ENCODE measurements at regions not wholly inside any gene's neighbourhood (a gene's known extent, or its start where the extent isn't known, plus 50 kb on each side); places are given as distances from the start of the nearest gene placed in this dataset.
"Not testable (repeated sequence)": the region's sequence is repeated elsewhere in the genome, so short reads cannot be mapped to it uniquely, and the experiment has no call there.

GRCh38 chr1:4176841-4177240, 276.8 kb upstream of the C1orf174 start:
- DNase-seq (no peak), ATAC-seq (replicated peaks) (no peak)
- Mint-ChIP-seq H3K4me3 (no peak overlapping the region), H3K9me3 (no peaks in the 10 kb centered on the region), H3K36me3 (ENCODE audit: insufficient read depth) (no peaks in the 10 kb centered on the region), H3K4me1 (ENCODE audit: low read depth in 2 of 2) (peaks cover 0 to 2% of the 10 kb centered on the region in 2 donors), H3K27ac (no peak overlapping the region), H3K27me3 (peaks cover 21 to 51% of the 10 kb centered on the region in 2 donors)

GRCh38 chr1:4177425-4178150, 277.5 kb upstream of the C1orf174 start:
- H3K4me1 Mint-ChIP-seq (ENCODE audit: low read depth in 2 of 2): no peaks in the 10 kb centered on the region
- H3K4me3 Mint-ChIP-seq: no peak overlapping the region
- no peak overlapping the region for H3K27ac Mint-ChIP-seq
- H3K36me3 Mint-ChIP-seq (ENCODE audit: insufficient read depth): no peaks in the 10 kb centered on the region
- no peak for ATAC-seq (replicated peaks)
- no peaks in the 10 kb centered on the region for H3K9me3 Mint-ChIP-seq
- H3K27me3 Mint-ChIP-seq: peaks cover 15 to 43% of the 10 kb centered on the region in 2 donors
- DNase-seq: no peak

- no peak for ATAC-seq (replicated peaks)
- Mint-ChIP-seq H3K9me3 (no peaks in the 10 kb centered on the region), H3K27me3 (peaks cover 9 to 33% of the 10 kb centered on the region in 2 donors), H3K27ac (no peak overlapping the region), H3K36me3 (ENCODE audit: insufficient read depth) (no peaks in the 10 kb centered on the region), H3K4me3 (no peak overlapping the region), H3K4me1 (ENCODE audit: low read depth in 2 of 2) (no peaks in the 10 kb centered on the region)
- no peak for DNase-seq
Measured at GRCh38 chr1:4178501-4179113, 278.5 kb upstream of the C1orf174 start.

GRCh38 chr1:4179914-4180735, 280.1 kb upstream of the C1orf174 start:
- DNase-seq (no peak), ATAC-seq (replicated peaks) (no peak)
- H3K9me3 Mint-ChIP-seq: no peaks in the 10 kb centered on the region
- H3K4me1 Mint-ChIP-seq (ENCODE audit: low read depth in 2 of 2): no peaks in the 10 kb centered on the region
- no peak overlapping the region for H3K27ac Mint-ChIP-seq
- H3K27me3 Mint-ChIP-seq: peaks cover 0 to 19% of the 10 kb centered on the region in 2 donors
- H3K36me3 Mint-ChIP-seq (ENCODE audit: insufficient read depth): no peaks in the 10 kb centered on the region
- H3K4me3 Mint-ChIP-seq: no peak overlapping the region

GRCh38 chr1:4186486-4186885, 286.4 kb upstream of the C1orf174 start:
- H3K27me3 Mint-ChIP-seq; ATAC-seq (replicated peaks); H3K36me3 Mint-ChIP-seq (ENCODE audit: insufficient read depth); H3K4me1 Mint-ChIP-seq (ENCODE audit: low read depth in 2 of 2); H3K4me3 Mint-ChIP-seq; H3K9me3 Mint-ChIP-seq; H3K27ac Mint-ChIP-seq; DNase-seq: not testable (repeated sequence)

GRCh38 chr1:4203501-4203900, 303.4 kb upstream of the C1orf174 start:
- no peak overlapping the region for H3K27ac Mint-ChIP-seq
- H3K4me3 Mint-ChIP-seq: no peak overlapping the region
- ATAC-seq (replicated peaks) (no peak), DNase-seq (no peak)
- H3K9me3 Mint-ChIP-seq: peaks cover 7 to 15% of the 10 kb centered on the region in 2 donors
- H3K4me1 Mint-ChIP-seq (ENCODE audit: low read depth in 2 of 2): no peaks in the 10 kb centered on the region
- H3K36me3 Mint-ChIP-seq (ENCODE audit: insufficient read depth): no peaks in the 10 kb centered on the region
- peaks cover 17 to 40% of the 10 kb centered on the region in 2 donors for H3K27me3 Mint-ChIP-seq

- Mint-ChIP-seq H3K27me3 (peaks cover 14 to 38% of the 10 kb centered on the region in 2 donors), H3K36me3 (ENCODE audit: insufficient read depth) (no peaks in the 10 kb centered on the region), H3K4me1 (ENCODE audit: low read depth in 2 of 2) (no peaks in the 10 kb centered on the region), H3K4me3 (no peak overlapping the region), H3K9me3 (peaks cover 7 to 21% of the 10 kb centered on the region in 2 donors), H3K27ac (no peak overlapping the region)
- DNase-seq: no peak
- no peak for ATAC-seq (replicated peaks)
Measured at GRCh38 chr1:4207183-4207582, 307.1 kb upstream of the C1orf174 start.

- Mint-ChIP-seq H3K27me3 (peaks cover 14 to 38% of the 10 kb centered on the region in 2 donors), H3K4me3 (no peak overlapping the region), H3K27ac (no peak overlapping the region), H3K36me3 (ENCODE audit: insufficient read depth) (no peaks in the 10 kb centered on the region), H3K4me1 (ENCODE audit: low read depth in 2 of 2) (no peaks in the 10 kb centered on the region), H3K9me3 (peaks cover 7 to 21% of the 10 kb centered on the region in 2 donors)
- ATAC-seq (replicated peaks) (no peak), DNase-seq (no peak)
Measured at GRCh38 chr1:4207842-4208692, 308.0 kb upstream of the C1orf174 start.

- H3K4me1 Mint-ChIP-seq (ENCODE audit: low read depth in 2 of 2): no peaks in the 10 kb centered on the region
- peak overlapping the region in 1 of 2 donors; percentile 8 for H3K27ac Mint-ChIP-seq
- H3K27me3 Mint-ChIP-seq: peaks cover 15 to 44% of the 10 kb centered on the region in 2 donors
- H3K4me3 Mint-ChIP-seq: no peak overlapping the region
- no peaks in the 10 kb centered on the region for H3K36me3 Mint-ChIP-seq (ENCODE audit: insufficient read depth)
- DNase-seq (no peak), ATAC-seq (replicated peaks) (no peak)
- peaks cover 2 to 13% of the 10 kb centered on the region in 2 donors for H3K9me3 Mint-ChIP-seq
Measured at GRCh38 chr1:4210043-4210442, 310.0 kb upstream of the C1orf174 start.

- Mint-ChIP-seq H3K36me3 (ENCODE audit: insufficient read depth) (peaks cover 2% of the 10 kb centered on the region), H3K4me3 (no peak overlapping the region), H3K9me3 (peaks cover 0 to 5% of the 10 kb centered on the region in 2 donors), H3K27me3 (peaks cover 33 to 59% of the 10 kb centered on the region in 2 donors), H3K27ac (no peak overlapping the region), H3K4me1 (ENCODE audit: low read depth in 2 of 2) (no peaks in the 10 kb centered on the region)
- ATAC-seq (replicated peaks) (no peak), DNase-seq (no peak)
Measured at GRCh38 chr1:4212796-4213195, 312.7 kb upstream of the C1orf174 start.

- Mint-ChIP-seq H3K4me3 (no peak overlapping the region), H3K9me3 (peaks cover 0 to 5% of the 10 kb centered on the region in 2 donors), H3K4me1 (ENCODE audit: low read depth in 2 of 2) (no peaks in the 10 kb centered on the region), H3K27me3 (peaks cover 33 to 62% of the 10 kb centered on the region in 2 donors), H3K27ac (no peak overlapping the region), H3K36me3 (ENCODE audit: insufficient read depth) (peaks cover 2% of the 10 kb centered on the region)
- no peak for DNase-seq
- ATAC-seq (replicated peaks): no peak
Measured at GRCh38 chr1:4213366-4213973, 313.4 kb upstream of the C1orf174 start.

GRCh38 chr1:4214826-4215225, 314.8 kb upstream of the C1orf174 start:
- no peak for ATAC-seq (replicated peaks)
- peaks cover 25 to 56% of the 10 kb centered on the region in 2 donors for H3K27me3 Mint-ChIP-seq
- no peaks in the 10 kb centered on the region for H3K9me3 Mint-ChIP-seq

More at GRCh38 chr1:4214826-4215225, 314.8 kb upstream of the C1orf174 start:
- Mint-ChIP-seq H3K36me3 (ENCODE audit: insufficient read depth) (peaks cover 2% of the 10 kb centered on the region), H3K4me1 (ENCODE audit: low read depth in 2 of 2) (no peaks in the 10 kb centered on the region), H3K27ac (no peak overlapping the region), H3K4me3 (no peak overlapping the region)
- no peak for DNase-seq

Measured in effector memory CD8-positive, alpha-beta T cell (primary cell).